HAP-1 (cell line): ENCODE measurements at regions not wholly inside any gene's neighbourhood (a gene's known extent, or its start where the extent isn't known, plus 50 kb on each side); places are given as distances from the start of the nearest gene placed in this dataset.

ENCODE experiments used
- DNase-seq, 2 experiments: peaks; one replicate each; pipeline ENCODE4 v3.0.0-alpha.2; 2016 to 2020; ENCODE audit warnings: low spot score in 2 of 2
- H3K27me3 ChIP-seq: fragments of 250-450 bp; sonication (Bioruptor Pico); 2 replicates; pipeline ENCODE4 v1.5.1; 2020; ENCODE audit warnings: low read depth, mild to moderate bottlenecking, moderate library complexity
- H3K36me3 ChIP-seq: fragments of 250-450 bp; sonication (Bioruptor Pico); replicated peaks from 2 replicates; pipeline ENCODE4 v1.5.1; 2020; ENCODE audit warnings: mild to moderate bottlenecking
- H3K4me1 ChIP-seq: fragments of 250-450 bp; sonication (Bioruptor Pico); 2 replicates; pipeline ENCODE4 v1.5.1; 2020; ENCODE audit warnings: mild to moderate bottlenecking
- H3K4me3 ChIP-seq: fragments of 250-450 bp; sonication (Bioruptor Pico); 2 replicates; pipeline ENCODE4 v1.5.1; 2020; ENCODE audit warnings: mild to moderate bottlenecking, moderate library complexity
- H3K9me3 ChIP-seq: fragments of 250-450 bp; sonication (Bioruptor Pico); 2 replicates; pipeline ENCODE4 v1.5.1; 2020; ENCODE audit warnings: mild to moderate bottlenecking, moderate library complexity
- in situ Hi-C: fragments of 300-500 bp; cut with MboI; formaldehyde crosslinking; loops from 3 replicates; pipeline ENCODE4 v1.14.3; 2020; ENCODE audit warnings: low sequenced_read_pairs, inconsistent platforms, mixed read lengths

- no peaks in the 10 kb centered on the region for H3K36me3 ChIP-seq
- DNase-seq, result no peak
- no peaks in the 10 kb centered on the region for H3K9me3 ChIP-seq
- in situ Hi-C loops, result no loop called here
- H3K4me1 ChIP-seq, result no peaks in the 10 kb centered on the region
- H3K4me3 ChIP-seq, result no peak overlapping the region
- no peaks in the 10 kb centered on the region for H3K27me3 ChIP-seq
Observed at GRCh38 chr1:58430421-58431275, 115.9 kb downstream of the OMA1 start.

GRCh38 chr1:58426918-58427317 lies 119.6 kb downstream of the OMA1 start:
- Histone ChIP-seq H3K27me3 (no peaks in the 10 kb centered on the region), H3K9me3 (no peaks in the 10 kb centered on the region), H3K4me3 (no peak overlapping the region), H3K36me3 (no peaks in the 10 kb centered on the region), H3K4me1 (no peaks in the 10 kb centered on the region)
- in situ Hi-C loops, result no loop called here
- no peak for DNase-seq

- in situ Hi-C loops, result no loop called here
Observed at GRCh38 chr1:58422436-58422835, 124.1 kb downstream of the OMA1 start.

GRCh38 chr1:58418283-58419228 lies 128.0 kb downstream of the OMA1 start:
- no peaks in the 10 kb centered on the region for H3K36me3 ChIP-seq
- in situ Hi-C loops, result no loop called here
- H3K9me3 ChIP-seq, result no peaks in the 10 kb centered on the region
- H3K27me3 ChIP-seq, result no peaks in the 10 kb centered on the region
- H3K4me3 ChIP-seq, result no peak overlapping the region
- H3K4me1 ChIP-seq, result no peaks in the 10 kb centered on the region
- DNase-seq, result no peak

More at GRCh38 chr1:58422436-58422835, 124.1 kb downstream of the OMA1 start:
- Histone ChIP-seq H3K27me3 (no peaks in the 10 kb centered on the region), H3K4me1 (no peaks in the 10 kb centered on the region), H3K9me3 (no peaks in the 10 kb centered on the region), H3K36me3 (no peaks in the 10 kb centered on the region), H3K4me3 (no peak overlapping the region)
- DNase-seq, result no peak

GRCh38 chr1:58412071-58412580 lies 134.4 kb downstream of the OMA1 start:
- Histone ChIP-seq H3K9me3 (no peaks in the 10 kb centered on the region), H3K27me3 (no peaks in the 10 kb centered on the region), H3K4me3 (no peak overlapping the region), H3K4me1 (no peaks in the 10 kb centered on the region), H3K36me3 (no peaks in the 10 kb centered on the region)
- in situ Hi-C loops, result no loop called here
- DNase-seq, result no peak

- peak in 1 of 2 experiments; percentile 8 for DNase-seq
- in situ Hi-C loops, result no loop called here
- Histone ChIP-seq H3K9me3 (no peaks in the 10 kb centered on the region), H3K36me3 (no peaks in the 10 kb centered on the region), H3K4me1 (no peaks in the 10 kb centered on the region), H3K4me3 (no peak overlapping the region), H3K27me3 (no peaks in the 10 kb centered on the region)
Observed at GRCh38 chr1:58409890-58410289, 136.6 kb downstream of the OMA1 start.

GRCh38 chr1:58409336-58409735 lies 137.2 kb downstream of the OMA1 start:
- in situ Hi-C loops, result no loop called here
- H3K4me3 ChIP-seq, result no peak overlapping the region

GRCh38 chr1:58406301-58407071 lies 140.0 kb downstream of the OMA1 start:
- no peaks in the 10 kb centered on the region for H3K9me3 ChIP-seq
- no peak for DNase-seq
- H3K4me3 ChIP-seq, result no peak overlapping the region
- in situ Hi-C loops, result no loop called here
- no peaks in the 10 kb centered on the region for H3K27me3 ChIP-seq
- H3K36me3 ChIP-seq, result no peaks in the 10 kb centered on the region
- H3K4me1 ChIP-seq, result no peaks in the 10 kb centered on the region

More at GRCh38 chr1:58409336-58409735, 137.2 kb downstream of the OMA1 start:
- Histone ChIP-seq H3K4me1 (no peaks in the 10 kb centered on the region), H3K36me3 (no peaks in the 10 kb centered on the region), H3K27me3 (no peaks in the 10 kb centered on the region), H3K9me3 (no peaks in the 10 kb centered on the region)
- DNase-seq, result no peak

GRCh38 chr1:58405660-58406059 lies 140.9 kb downstream of the OMA1 start:
- DNase-seq, result no peak
- Histone ChIP-seq H3K4me1 (no peaks in the 10 kb centered on the region), H3K36me3 (no peaks in the 10 kb centered on the region), H3K27me3 (no peaks in the 10 kb centered on the region), H3K9me3 (no peaks in the 10 kb centered on the region), H3K4me3 (no peak overlapping the region)
- in situ Hi-C loops, result no loop called here

- Histone ChIP-seq H3K27me3 (no peaks in the 10 kb centered on the region), H3K36me3 (no peaks in the 10 kb centered on the region), H3K4me1 (no peaks in the 10 kb centered on the region; the same call in 1 of the 2 replicates), H3K4me3 (no peak overlapping the region), H3K9me3 (no peaks in the 10 kb centered on the region)
- in situ Hi-C loops, result no loop called here
- no peak for DNase-seq
Observed at GRCh38 chr1:58403894-58404293, 142.6 kb downstream of the OMA1 start.

- Histone ChIP-seq H3K4me3 (no peak overlapping the region), H3K4me1 (no peaks in the 10 kb centered on the region; the same call in 1 of the 2 replicates), H3K27me3 (no peaks in the 10 kb centered on the region), H3K9me3 (no peaks in the 10 kb centered on the region), H3K36me3 (no peaks in the 10 kb centered on the region)
- no peak for DNase-seq
- in situ Hi-C loops, result no loop called here
Observed at GRCh38 chr1:58402444-58402843, 144.1 kb downstream of the OMA1 start.

GRCh38 chr1:58401991-58402390 lies 144.5 kb downstream of the OMA1 start:
- in situ Hi-C loops, result no loop called here
- H3K27me3 ChIP-seq, result no peaks in the 10 kb centered on the region
- no peak for DNase-seq
- H3K4me3 ChIP-seq, result no peak overlapping the region
- H3K4me1 ChIP-seq, result no peaks in the 10 kb centered on the region; the same call in 1 of the 2 replicates
- H3K36me3 ChIP-seq, result no peaks in the 10 kb centered on the region
- H3K9me3 ChIP-seq, result no peaks in the 10 kb centered on the region

GRCh38 chr1:58399176-58399575 lies 147.3 kb downstream of the OMA1 start:
- in situ Hi-C loops, result no loop called here
- H3K4me3 ChIP-seq, result no peak overlapping the region
- no peaks in the 10 kb centered on the region for H3K9me3 ChIP-seq
- no peaks in the 10 kb centered on the region for H3K27me3 ChIP-seq
- no peak for DNase-seq
- H3K36me3 ChIP-seq, result no peaks in the 10 kb centered on the region
- no peaks in the 10 kb centered on the region; the same call in 1 of the 2 replicates for H3K4me1 ChIP-seq
